ENCODE measurements at regions not wholly inside any gene's neighbourhood (a gene's known extent, or its start where the extent isn't known, plus 50 kb on each side); places are given as distances from the start of the nearest gene placed in this dataset.

- TF ChIP-seq, protein P1, sequence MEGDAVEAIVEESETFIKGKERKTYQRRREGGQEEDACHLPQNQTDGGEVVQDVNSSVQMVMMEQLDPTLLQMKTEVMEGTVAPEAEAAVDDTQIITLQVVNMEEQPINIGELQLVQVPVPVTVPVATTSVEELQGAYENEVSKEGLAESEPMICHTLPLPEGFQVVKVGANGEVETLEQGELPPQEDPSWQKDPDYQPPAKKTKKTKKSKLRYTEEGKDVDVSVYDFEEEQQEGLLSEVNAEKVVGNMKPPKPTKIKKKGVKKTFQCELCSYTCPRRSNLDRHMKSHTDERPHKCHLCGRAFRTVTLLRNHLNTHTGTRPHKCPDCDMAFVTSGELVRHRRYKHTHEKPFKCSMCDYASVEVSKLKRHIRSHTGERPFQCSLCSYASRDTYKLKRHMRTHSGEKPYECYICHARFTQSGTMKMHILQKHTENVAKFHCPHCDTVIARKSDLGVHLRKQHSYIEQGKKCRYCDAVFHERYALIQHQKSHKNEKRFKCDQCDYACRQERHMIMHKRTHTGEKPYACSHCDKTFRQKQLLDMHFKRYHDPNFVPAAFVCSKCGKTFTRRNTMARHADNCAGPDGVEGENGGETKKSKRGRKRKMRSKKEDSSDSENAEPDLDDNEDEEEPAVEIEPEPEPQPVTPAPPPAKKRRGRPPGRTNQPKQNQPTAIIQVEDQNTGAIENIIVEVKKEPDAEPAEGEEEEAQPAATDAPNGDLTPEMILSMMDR (IDR thresholded peaks at IDR 0.05) = no peak
- TF ChIP-seq ZFX (IDR thresholded peaks at IDR 0.05; ENCODE audit: borderline replicate concordance) = no peak
These were observed 758.4 kb upstream of the GCFC2 start for GRCh38 chr2:76469066-76469465.
